B cell (primary cell): ENCODE measurements at regions not wholly inside any gene's neighbourhood (a gene's known extent, or its start where the extent isn't known, plus 50 kb on each side); places are given as distances from the start of the nearest gene placed in this dataset.

Experiments
- ATAC-seq: fragments of 200-7000 bp; cut with Tn5 transposase; one replicate; pipeline ENCODE4 v1.10.0; 2021; ENCODE audit warnings: low read depth, mild to moderate bottlenecking, moderate number of reproducible peaks, moderate library complexity
- CTCF ChIA-PET: fragments of 350-600 bp; sonication (Branson Sonifier 250); formaldehyde crosslinking; loops from one replicate; lab custom pipeline; 2021; ENCODE audit warnings: antibody characterized with exemption, inconsistent platforms; lab: Charles Lee
- POLR2A ChIA-PET: fragments of 350-600 bp; sonication (Branson Sonifier 250); formaldehyde crosslinking; loops from one replicate; lab custom pipeline; 2021; ENCODE audit warnings: antibody characterized with exemption; lab: Charles Lee
- DNase-seq: peaks from one replicate; pipeline ENCODE4 v3.0.0; 2013
- H2AFZ ChIP-seq: 2 replicates; pipeline ENCODE4 v1.6.1; 2012; ENCODE audit warnings: mild to moderate bottlenecking, low read depth, low read length; ENCODE audit not compliant: insufficient read depth, poor library complexity, severe bottlenecking
- H3K27ac ChIP-seq, 2 donors: 1 replicate in 1 of 2; 2 replicates in 1 of 2; pipeline ENCODE4 v1.5.1; 2012 to 2013; ENCODE audit warnings: low read length in 2 of 2, mild to moderate bottlenecking in 2 of 2, moderate library complexity in 1 of 2
- H3K27me3 ChIP-seq, 4 experiments: fragments of 200-600 bp in 1 of 4; sonication (generic) in 1 of 4; replicated peaks in 1 of 4; 1 replicate in 2 of 4; 2 replicates in 2 of 4; pipeline versions ENCODE4 v1.6.1 to v1.7.0; 2013 to 2016; ENCODE audit warnings: low read length in 3 of 4, mild to moderate bottlenecking in 2 of 4, mixed read lengths in 1 of 4, moderate library complexity in 1 of 4; ENCODE audit not compliant: insufficient read depth in 4 of 4, control insufficient read depth in 3 of 4; ENCODE audit errors: control extremely low read depth in 1 of 4
- H3K36me3 ChIP-seq, 2 experiments: replicated peaks in 1 of 2; 1 replicate in 1 of 2; 2 replicates in 1 of 2; pipeline versions ENCODE4 v1.6.1 to v1.7.1; 2013; ENCODE audit warnings: low read length in 1 of 2; ENCODE audit not compliant: insufficient read depth in 2 of 2, control insufficient read depth in 1 of 2; ENCODE audit errors: control extremely low read depth in 1 of 2, extremely low read depth in 1 of 2
- H3K4me1 ChIP-seq, 2 donors: fragments of 200-600 bp in 1 of 2; sonication (generic) in 1 of 2; 1 replicate in 1 of 2; 2 replicates in 1 of 2; pipeline versions ENCODE4 v1.5.1 to v1.6.1; 2013 to 2017; ENCODE audit warnings: low read length in 2 of 2; ENCODE audit not compliant: control insufficient read depth in 2 of 2, insufficient read depth in 2 of 2
- H3K4me2 ChIP-seq: replicated peaks from 2 replicates; pipeline ENCODE3; 2012; ENCODE audit warnings: mild to moderate bottlenecking, low read depth, low read length; ENCODE audit not compliant: poor library complexity, severe bottlenecking
- H3K4me3 ChIP-seq, 5 experiments: fragments of 200-600 bp in 1 of 5; sonication (generic) in 1 of 5; 1 replicate in 3 of 5; 2 replicates in 2 of 5; pipeline versions ENCODE4 v1.5.1 to v1.7.0; 2011 to 2016; ENCODE audit warnings: low read length in 4 of 5, mild to moderate bottlenecking in 4 of 5, low read depth in 2 of 5, control low read depth in 1 of 5, moderate library complexity in 1 of 5; ENCODE audit not compliant: insufficient read depth in 1 of 5; ENCODE audit errors: control extremely low read depth in 1 of 5, extremely low read depth in 1 of 5
- H3K79me2 ChIP-seq: fragments of 200-600 bp; sonication (generic); one replicate; pipeline ENCODE4 v1.6.0; 2016; ENCODE audit warnings: low read length; ENCODE audit not compliant: control insufficient read depth, insufficient read depth
- H3K9ac ChIP-seq: fragments of 200-600 bp; sonication (generic); 2 replicates; pipeline ENCODE4 v1.6.1; 2017; ENCODE audit warnings: mild to moderate bottlenecking, low read length, moderate library complexity
- H3K9me3 ChIP-seq, 3 donors: one replicate each; pipeline versions ENCODE4 v1.6.1 to v1.7.1; 2013; ENCODE audit warnings: low read length in 2 of 3; ENCODE audit not compliant: control insufficient read depth in 2 of 3, insufficient read depth in 1 of 3; ENCODE audit errors: control extremely low read depth in 1 of 3
- H4K20me1 ChIP-seq: 2 replicates; pipeline ENCODE4 v1.6.0; 2012; ENCODE audit warnings: mild to moderate bottlenecking, low read length; ENCODE audit not compliant: insufficient read depth, control insufficient read depth, poor library complexity, severe bottlenecking
- H3K27ac Mint-ChIP-seq: one replicate; pipeline ENCODE4 v1.8.0; 2021; ENCODE audit warnings: mixed read lengths
- H3K27me3 Mint-ChIP-seq: one replicate; pipeline ENCODE4 v1.8.0; 2021; ENCODE audit warnings: mixed read lengths
- H3K4me1 Mint-ChIP-seq: one replicate; pipeline ENCODE4 v1.8.0; 2021; ENCODE audit warnings: mixed read lengths
- H3K4me3 Mint-ChIP-seq: one replicate; pipeline ENCODE4 v1.8.0; 2021; ENCODE audit warnings: mixed read lengths
- H3K9me3 Mint-ChIP-seq: one replicate; pipeline ENCODE4 v1.8.0; 2022; ENCODE audit warnings: mixed read lengths; ENCODE audit not compliant: insufficient read depth
- EZH2 ChIP-seq: IDR thresholded peaks from 2 replicates; pipeline ENCODE4 v1.6.1; 2012; ENCODE audit warnings: borderline replicate concordance, low read depth, mild to moderate bottlenecking, moderate library complexity, low read length; ENCODE audit not compliant: insufficient read depth, poor library complexity, severe bottlenecking
- WGBS: methylation state at CpG from one replicate; pipeline ENCODE4 v1.1.5; 2013; ENCODE audit warnings: missing lambda C conversion rate; ENCODE audit not compliant: insufficient coverage; 5-methylcytosine and 5-hydroxymethylcytosine counted together
- intact Hi-C: fragments of 100-400 bp; cut with micrococcal nuclease; formaldehyde crosslinking; loops from one replicate; pipeline ENCODE4 v1.10.0; 2022
- TF ChIP-seq, protein P1 (sequence below): fragments of 200-600 bp; IDR thresholded peaks from one replicate; pipeline ENCODE4 v1.8.0; 2022; ENCODE audit warnings: antibody characterized with exemption, mild to moderate bottlenecking

GRCh38 chr3:117687096-117687495, 977.5 kb downstream of the TUSC7 start:
- WGBS = 90% methylated on average over 1 of the region's 2 CpGs
- H3K9ac ChIP-seq = no peak overlapping the region
- H3K27ac ChIP-seq = no peak overlapping the region
- H3K36me3 ChIP-seq = no peaks in the 10 kb centered on the region
- no peak overlapping the region for H3K27ac Mint-ChIP-seq
- no peak overlapping the region for H3K4me2 ChIP-seq
- CTCF ChIA-PET = interaction anchor here (1.3 kb wide), 1 partner anchor 10 kb away, joined by 3 read pairs; no protein-coding TSS in a partner anchor
- POLR2A ChIA-PET = no interaction called here
- no peak for TF ChIP-seq EZH2
- TF ChIP-seq, protein P1, sequence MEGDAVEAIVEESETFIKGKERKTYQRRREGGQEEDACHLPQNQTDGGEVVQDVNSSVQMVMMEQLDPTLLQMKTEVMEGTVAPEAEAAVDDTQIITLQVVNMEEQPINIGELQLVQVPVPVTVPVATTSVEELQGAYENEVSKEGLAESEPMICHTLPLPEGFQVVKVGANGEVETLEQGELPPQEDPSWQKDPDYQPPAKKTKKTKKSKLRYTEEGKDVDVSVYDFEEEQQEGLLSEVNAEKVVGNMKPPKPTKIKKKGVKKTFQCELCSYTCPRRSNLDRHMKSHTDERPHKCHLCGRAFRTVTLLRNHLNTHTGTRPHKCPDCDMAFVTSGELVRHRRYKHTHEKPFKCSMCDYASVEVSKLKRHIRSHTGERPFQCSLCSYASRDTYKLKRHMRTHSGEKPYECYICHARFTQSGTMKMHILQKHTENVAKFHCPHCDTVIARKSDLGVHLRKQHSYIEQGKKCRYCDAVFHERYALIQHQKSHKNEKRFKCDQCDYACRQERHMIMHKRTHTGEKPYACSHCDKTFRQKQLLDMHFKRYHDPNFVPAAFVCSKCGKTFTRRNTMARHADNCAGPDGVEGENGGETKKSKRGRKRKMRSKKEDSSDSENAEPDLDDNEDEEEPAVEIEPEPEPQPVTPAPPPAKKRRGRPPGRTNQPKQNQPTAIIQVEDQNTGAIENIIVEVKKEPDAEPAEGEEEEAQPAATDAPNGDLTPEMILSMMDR = no peak
- H3K4me3 ChIP-seq = no peak overlapping the region
- H3K9me3 Mint-ChIP-seq = no peaks in the 10 kb centered on the region
- no peaks in the 10 kb centered on the region for H3K79me2 ChIP-seq
- no peaks in the 10 kb centered on the region for H3K4me1 ChIP-seq
- ATAC-seq (no peak), DNase-seq (no peak)
- H3K27me3 Mint-ChIP-seq = no peaks in the 10 kb centered on the region
- no peaks in the 10 kb centered on the region for H3K27me3 ChIP-seq
- H3K4me3 Mint-ChIP-seq = no peak overlapping the region
- intact Hi-C loops = no loop called here
- no peaks in the 10 kb centered on the region for H3K9me3 ChIP-seq
- no peaks in the 10 kb centered on the region for H4K20me1 ChIP-seq
- H2AFZ ChIP-seq = no peak overlapping the region
- H3K4me1 Mint-ChIP-seq = no peaks in the 10 kb centered on the region

DNA sequence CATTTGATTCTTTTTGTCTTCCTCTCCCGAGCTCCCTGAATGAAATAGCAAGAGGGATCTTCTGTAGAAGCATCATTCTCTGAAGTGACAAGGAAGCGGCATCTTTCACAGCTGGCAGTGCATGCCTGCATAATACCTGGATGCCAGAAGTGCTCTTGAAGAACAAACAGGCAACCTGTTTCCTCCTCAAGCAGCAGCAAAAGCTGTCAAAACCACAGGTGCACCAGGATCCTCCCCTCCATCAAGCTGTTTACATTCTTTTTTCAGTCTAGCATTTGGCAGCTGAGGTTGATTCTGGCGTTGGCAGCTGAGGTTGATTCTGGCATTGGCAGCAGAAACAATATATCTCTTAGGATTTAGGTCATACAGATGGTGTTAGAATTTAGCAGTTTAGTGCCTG, 979.0 kb downstream of the TUSC7 start:
- H3K4me3 Mint-ChIP-seq = no peak overlapping the region
- intact Hi-C loops = no loop called here
- no peak overlapping the region for H2AFZ ChIP-seq
- TF ChIP-seq EZH2 = no peak
- TF ChIP-seq, protein P1 = no peak
- H3K9me3 ChIP-seq = no peaks in the 10 kb centered on the region
- DNase-seq (no peak), ATAC-seq (no peak)
- no peaks in the 10 kb centered on the region for H3K27me3 Mint-ChIP-seq
- no peak overlapping the region for H3K27ac Mint-ChIP-seq
- CTCF ChIA-PET = no interaction called here
- no peaks in the 10 kb centered on the region for H4K20me1 ChIP-seq
- H3K27ac ChIP-seq = no peak overlapping the region
- H3K36me3 ChIP-seq = no peaks in the 10 kb centered on the region
- H3K4me1 Mint-ChIP-seq = no peaks in the 10 kb centered on the region
- H3K4me3 ChIP-seq = no peak overlapping the region
- H3K4me2 ChIP-seq = no peak overlapping the region
- no peak overlapping the region for H3K9ac ChIP-seq
- no peaks in the 10 kb centered on the region for H3K9me3 Mint-ChIP-seq
- no peaks in the 10 kb centered on the region for H3K4me1 ChIP-seq
- POLR2A ChIA-PET = no interaction called here
- WGBS = 80% methylated on average over 2 of the region's 3 CpGs
- no peaks in the 10 kb centered on the region for H3K79me2 ChIP-seq
- no peaks in the 10 kb centered on the region for H3K27me3 ChIP-seq
